Loucy (cell line): ENCODE measurements at regions not wholly inside any gene's neighbourhood (a gene's known extent, or its start where the extent isn't known, plus 50 kb on each side); places are given as distances from the start of the nearest gene placed in this dataset.

Experiments
- CTCF ChIP-seq: fragments of 200-600 bp; sonication (generic); conservative IDR thresholded peaks from 2 replicates; pipeline ENCODE4 v1.5.1; 2014; ENCODE audit warnings: mild to moderate bottlenecking, antibody characterized with exemption, low read length
- EZH2phosphoT487 ChIP-seq: fragments of 200-600 bp; IDR thresholded peaks from 2 replicates; pipeline ENCODE4 v1.6.1; 2018; ENCODE audit warnings: antibody characterized with exemption, mild to moderate bottlenecking, moderate library complexity, borderline replicate concordance

GRCh38 chr10:42732266-42732665, 50.3 kb upstream of the BMS1 start:
- TF ChIP-seq CTCF, result no peak
- no peak for TF ChIP-seq EZH2phosphoT487
